ENCODE measurements at regions not wholly inside any gene's neighbourhood (a gene's known extent, or its start where the extent isn't known, plus 50 kb on each side); places are given as distances from the start of the nearest gene placed in this dataset.
"Not testable (repeated sequence)": the region's sequence is repeated elsewhere in the genome, so short reads cannot be mapped to it uniquely, and the experiment has no call there.

- peak in 10 of 14 donors; percentile 1 to 14 (median 6) for DNase-seq
Observed at GRCh38 chrX:155819966-155820491, 61.1 kb upstream of the VAMP7 start.

- no peak for DNase-seq
Observed at GRCh38 chrX:155819525-155819924, 61.6 kb upstream of the VAMP7 start.

DNA sequence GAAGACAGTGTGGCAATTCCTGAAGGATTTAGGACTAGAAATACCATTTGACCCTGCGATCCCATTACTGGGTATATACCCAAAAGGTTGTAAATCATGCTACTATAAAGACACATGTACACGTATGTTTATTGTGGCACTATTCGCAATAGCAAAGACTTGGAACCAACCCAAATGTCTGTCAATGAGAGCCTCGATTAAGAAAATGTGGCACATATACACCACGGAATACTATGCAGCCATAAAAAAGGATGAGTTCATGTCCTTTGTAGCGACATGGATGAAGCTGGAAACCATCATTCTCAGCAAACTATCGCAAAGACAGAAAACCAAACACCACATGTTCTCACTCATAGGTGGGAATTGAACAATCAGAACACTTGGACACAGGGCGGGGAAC is 66.8 kb upstream of the VAMP7 start:
- DNase-seq = not testable (repeated sequence)

- DNase-seq = no peak
Observed at GRCh38 chrX:155779831-155780230, 101.3 kb upstream of the VAMP7 start.

- DNase-seq = no peak
Observed at GRCh38 chrX:155778844-155779553, 102.1 kb upstream of the VAMP7 start.

DNA sequence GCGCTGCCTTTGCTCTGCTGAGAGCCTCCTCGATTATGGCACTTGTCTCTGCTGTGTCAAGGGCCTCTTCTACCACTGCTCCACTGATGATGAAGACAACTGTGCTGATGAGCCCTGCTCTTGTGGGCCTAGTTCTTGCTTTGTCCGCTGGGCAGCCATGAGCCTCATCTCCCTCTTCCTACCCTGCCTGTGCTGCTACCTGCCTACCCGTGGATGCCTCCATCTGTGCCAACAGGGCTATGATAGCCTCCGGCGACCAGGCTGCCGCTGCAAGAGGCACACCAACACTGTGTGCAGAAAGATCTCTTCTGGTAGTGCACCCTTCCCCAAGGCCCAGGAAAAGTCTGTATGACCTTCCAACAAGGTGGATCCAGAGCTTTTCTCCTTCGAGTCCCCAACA is 106.8 kb upstream of the VAMP7 start:
- no peak for DNase-seq

- DNase-seq = peak in 1 of 14 donors; percentile 71
Observed at GRCh38 chrX:155767876-155768769, 113.0 kb upstream of the VAMP7 start.

- peak in 8 of 14 donors; percentile 1 to 87 (median 12) for DNase-seq
Observed at GRCh38 chrX:155767051-155767875, 113.9 kb upstream of the VAMP7 start.

GRCh38 chrX:155766321-155766720 is 114.8 kb upstream of the VAMP7 start:
- no peak for DNase-seq

DNA sequence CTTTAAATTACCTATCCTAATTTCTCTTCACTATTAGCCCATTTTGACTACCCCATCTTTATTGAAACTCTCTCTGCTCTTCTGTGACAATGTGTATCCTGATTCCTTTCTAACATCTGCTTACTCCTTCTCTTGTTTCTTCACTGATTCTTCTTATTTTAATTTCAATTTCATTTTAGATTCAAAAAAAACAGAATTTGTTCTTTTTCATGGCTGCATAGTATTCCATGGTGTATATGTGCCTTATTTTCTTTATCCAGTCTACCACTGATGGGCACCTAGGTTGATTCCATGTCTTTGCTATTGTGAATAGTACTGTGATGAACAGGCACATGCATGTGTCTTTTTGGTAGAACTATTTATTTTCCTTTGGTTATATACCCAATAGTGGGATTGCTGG is 120.0 kb upstream of the VAMP7 start:
- no peak for DNase-seq

DNA sequence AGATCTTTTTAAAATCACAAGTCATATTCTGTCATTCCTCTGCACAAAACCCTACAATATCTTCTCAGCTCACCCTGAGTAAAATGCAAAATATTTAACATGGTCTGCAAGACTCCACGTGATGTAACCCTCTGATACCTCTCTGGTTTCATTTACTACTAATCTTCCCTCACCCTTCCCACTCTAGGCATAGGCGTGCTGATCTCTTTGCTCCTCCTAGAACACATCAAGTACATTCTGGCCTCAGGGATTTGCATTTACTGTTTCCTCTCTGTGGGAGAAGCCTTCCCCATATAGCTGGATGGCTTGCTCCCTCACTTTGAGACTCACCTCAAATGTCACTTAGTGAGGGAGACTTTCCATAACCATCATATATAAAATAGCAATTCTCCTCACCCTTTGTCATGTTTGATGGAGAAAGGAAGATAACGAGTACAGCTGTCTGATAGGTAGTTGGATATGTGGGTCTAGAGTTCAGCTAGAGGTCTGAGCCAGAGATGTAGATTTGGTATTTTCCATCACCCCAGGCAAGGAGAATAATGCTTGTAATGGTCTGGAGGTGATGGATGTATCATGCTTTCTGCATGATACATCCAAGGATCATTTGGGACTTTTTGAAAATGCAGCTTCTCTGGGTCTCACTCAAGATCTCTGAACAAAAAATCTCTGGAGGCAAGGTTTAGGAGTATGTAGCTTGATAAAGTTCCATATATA is 123.9 kb upstream of the VAMP7 start:
- no peak for DNase-seq

GRCh38 chrX:155755706-155756337 is 125.3 kb upstream of the VAMP7 start:
- DNase-seq = no peak

DNA sequence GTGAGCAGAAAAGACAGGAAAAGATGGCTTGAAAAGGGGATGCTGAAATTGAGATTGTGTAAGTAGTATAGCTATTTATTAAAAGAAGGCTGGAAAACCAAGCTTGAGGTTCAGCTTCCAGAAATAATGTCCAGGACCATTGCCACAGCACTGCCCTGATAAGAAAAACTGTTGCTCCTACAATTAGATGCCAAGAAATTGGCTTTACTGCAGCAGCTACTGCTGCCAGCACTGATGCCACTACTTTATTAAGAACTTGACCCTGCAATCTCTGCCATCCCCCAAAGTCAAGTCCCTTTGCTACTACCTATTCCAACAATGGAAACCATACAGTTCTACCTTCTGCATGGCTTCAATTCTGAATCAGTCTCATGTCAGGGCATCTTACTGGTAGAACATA is 130.0 kb upstream of the VAMP7 start:
- no peak for DNase-seq

DNA sequence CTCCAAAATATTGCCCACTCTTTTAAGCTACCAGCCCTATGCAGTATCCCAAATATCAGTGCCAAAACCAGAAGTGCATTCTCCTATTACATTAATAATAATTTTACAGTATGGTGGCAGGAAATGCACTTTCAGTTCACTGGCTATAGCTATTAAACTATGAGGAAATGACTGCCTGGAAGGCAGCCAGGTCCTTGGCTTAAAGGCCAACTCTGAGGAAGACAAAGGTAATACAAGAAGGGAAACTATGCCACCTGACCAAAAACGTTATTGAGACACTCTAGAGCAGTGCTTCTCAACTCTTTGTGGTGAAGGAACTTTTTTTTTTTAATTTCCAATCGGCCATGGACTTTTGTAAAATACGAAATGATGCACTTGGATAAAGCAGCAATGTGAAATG is 133.6 kb upstream of the VAMP7 start:
- DNase-seq = no peak

- DNase-seq = no peak
Observed at GRCh38 chrX:155745792-155746191, 133.0 kb upstream of the TMLHE start.

GRCh38 chrX:155744534-155744933 is 131.8 kb upstream of the TMLHE start:
- no peak for DNase-seq

GRCh38 chrX:155728335-155728734 is 115.6 kb upstream of the TMLHE start:
- not testable (repeated sequence) for DNase-seq

DNA sequence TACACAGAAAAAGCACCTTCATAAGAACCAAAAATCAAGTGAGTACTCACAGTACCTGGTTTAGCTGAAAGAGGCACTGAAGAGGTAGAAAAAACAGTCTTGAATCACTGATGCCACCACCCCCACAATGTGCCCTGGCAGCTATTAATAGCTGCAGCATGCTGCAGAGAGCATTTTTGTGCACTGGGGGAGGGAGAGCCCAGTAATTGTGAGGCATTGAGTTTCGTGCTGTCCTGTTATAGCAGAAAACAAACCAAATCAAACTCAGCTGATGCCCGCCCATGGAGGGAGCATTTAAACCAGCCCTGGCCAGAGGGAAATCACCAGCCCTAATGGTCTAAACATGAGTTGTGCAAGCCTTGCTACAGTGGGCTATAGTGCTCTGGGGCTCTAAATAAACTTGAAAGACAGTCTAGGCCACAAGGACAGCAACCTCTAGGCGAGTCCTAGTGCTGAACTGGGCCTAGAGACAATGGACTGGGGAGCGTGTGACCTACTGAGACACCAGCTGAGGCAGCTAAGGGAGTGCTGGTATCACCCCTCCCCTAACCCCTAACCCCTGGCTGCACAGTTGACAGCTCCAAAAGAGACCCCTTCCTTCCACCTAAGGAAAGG is 106.3 kb upstream of the TMLHE start:
- DNase-seq = no peak

GRCh38 chrX:155715141-155715540 is 102.4 kb upstream of the TMLHE start:
- no peak for DNase-seq

GRCh38 chrX:155695419-155695818 is 82.7 kb upstream of the TMLHE start:
- no peak for DNase-seq

DNA sequence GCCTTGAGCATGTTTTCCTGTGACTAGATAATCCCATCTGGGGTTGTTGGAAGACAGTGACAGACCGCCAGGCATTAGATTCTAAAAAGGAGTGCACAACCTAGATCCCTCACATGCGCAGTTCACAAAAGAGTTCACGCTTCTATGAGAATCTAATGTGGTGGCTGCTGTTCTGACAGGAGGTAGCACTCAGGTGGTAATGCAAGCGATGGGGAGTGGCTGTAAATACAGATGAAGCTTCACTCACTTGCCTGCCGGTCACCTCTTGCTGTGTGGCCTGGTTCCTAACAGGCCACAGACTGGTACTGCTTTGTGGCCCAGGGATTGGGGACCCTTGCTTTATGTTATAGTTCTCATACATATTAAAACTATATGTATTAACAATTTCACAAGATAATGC is 81.9 kb upstream of the TMLHE start:
- no peak for DNase-seq

Measured in C1 segment of cervical spinal cord (tissue), 14 donors.